ENCODE measurements at regions not wholly inside any gene's neighbourhood (a gene's known extent, or its start where the extent isn't known, plus 50 kb on each side); places are given as distances from the start of the nearest gene placed in this dataset.

DNA sequence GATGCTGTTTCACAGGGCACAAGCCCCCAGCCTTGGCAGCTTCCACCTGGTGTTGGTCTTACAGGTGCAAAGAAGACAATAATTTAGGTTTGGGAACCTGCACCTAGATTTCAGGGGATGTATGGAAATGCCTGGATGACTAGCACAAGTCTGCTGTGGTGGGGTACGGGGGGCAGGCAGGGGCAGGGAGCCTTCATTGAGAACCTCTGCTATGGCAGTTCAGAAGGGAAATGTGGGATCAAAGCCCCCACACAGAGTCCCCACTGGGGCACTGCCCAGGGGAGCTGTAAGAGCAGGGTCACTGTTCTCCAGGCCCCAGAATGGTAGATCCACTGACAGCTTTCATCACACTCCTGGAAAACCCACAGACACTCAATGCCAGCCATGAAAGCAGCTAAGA is 686.5 kb downstream of the FAM181B start:
- DNase-seq (ENCODE audit: low read depth) (no peak), FAIRE-seq (no peak)
- TF ChIP-seq, protein P1, sequence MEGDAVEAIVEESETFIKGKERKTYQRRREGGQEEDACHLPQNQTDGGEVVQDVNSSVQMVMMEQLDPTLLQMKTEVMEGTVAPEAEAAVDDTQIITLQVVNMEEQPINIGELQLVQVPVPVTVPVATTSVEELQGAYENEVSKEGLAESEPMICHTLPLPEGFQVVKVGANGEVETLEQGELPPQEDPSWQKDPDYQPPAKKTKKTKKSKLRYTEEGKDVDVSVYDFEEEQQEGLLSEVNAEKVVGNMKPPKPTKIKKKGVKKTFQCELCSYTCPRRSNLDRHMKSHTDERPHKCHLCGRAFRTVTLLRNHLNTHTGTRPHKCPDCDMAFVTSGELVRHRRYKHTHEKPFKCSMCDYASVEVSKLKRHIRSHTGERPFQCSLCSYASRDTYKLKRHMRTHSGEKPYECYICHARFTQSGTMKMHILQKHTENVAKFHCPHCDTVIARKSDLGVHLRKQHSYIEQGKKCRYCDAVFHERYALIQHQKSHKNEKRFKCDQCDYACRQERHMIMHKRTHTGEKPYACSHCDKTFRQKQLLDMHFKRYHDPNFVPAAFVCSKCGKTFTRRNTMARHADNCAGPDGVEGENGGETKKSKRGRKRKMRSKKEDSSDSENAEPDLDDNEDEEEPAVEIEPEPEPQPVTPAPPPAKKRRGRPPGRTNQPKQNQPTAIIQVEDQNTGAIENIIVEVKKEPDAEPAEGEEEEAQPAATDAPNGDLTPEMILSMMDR (IDR thresholded peaks at IDR 0.05; ENCODE audit: insufficient read depth, low read length, severe bottlenecking) = no peak
- no peaks in the 10 kb centered on the region for H3K27me3 ChIP-seq (ENCODE audit: control insufficient read depth, insufficient read depth, low read length)
- H3K36me3 ChIP-seq (ENCODE audit: control insufficient read depth, insufficient read depth, low read length) = no peaks in the 10 kb centered on the region
- no peak overlapping the region for H3K4me3 ChIP-seq (ENCODE audit: low read depth, low read length)

DNA sequence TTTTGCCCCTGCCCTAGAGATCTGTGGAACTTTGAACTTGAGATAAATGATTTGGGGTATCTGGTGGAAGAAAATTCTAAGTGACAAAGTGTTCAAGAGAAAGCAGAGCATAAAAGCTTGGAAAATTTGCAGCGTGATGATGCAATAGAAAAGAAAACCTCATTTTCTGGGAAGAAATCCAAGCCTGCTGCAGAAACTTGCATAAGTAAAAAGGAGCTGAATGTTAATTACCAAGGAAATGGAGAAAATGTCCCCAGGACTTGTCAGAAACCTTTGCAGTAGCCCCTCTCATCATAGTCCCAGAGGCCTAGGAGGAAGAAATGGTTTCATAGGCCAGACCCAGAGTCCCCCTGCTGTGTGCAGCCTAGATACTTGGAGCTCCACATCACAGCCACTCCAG is 686.9 kb downstream of the FAM181B start:
- DNase-seq (ENCODE audit: low read depth) (no peak), FAIRE-seq (no peak)
- Histone ChIP-seq H3K36me3 (ENCODE audit: control insufficient read depth, insufficient read depth, low read length) (no peaks in the 10 kb centered on the region), H3K27me3 (ENCODE audit: control insufficient read depth, insufficient read depth, low read length) (no peaks in the 10 kb centered on the region), H3K4me3 (ENCODE audit: low read depth, low read length) (no peak overlapping the region)
- TF ChIP-seq, protein P1 (IDR thresholded peaks at IDR 0.05; ENCODE audit: insufficient read depth, low read length, severe bottlenecking) = no peak

DNA sequence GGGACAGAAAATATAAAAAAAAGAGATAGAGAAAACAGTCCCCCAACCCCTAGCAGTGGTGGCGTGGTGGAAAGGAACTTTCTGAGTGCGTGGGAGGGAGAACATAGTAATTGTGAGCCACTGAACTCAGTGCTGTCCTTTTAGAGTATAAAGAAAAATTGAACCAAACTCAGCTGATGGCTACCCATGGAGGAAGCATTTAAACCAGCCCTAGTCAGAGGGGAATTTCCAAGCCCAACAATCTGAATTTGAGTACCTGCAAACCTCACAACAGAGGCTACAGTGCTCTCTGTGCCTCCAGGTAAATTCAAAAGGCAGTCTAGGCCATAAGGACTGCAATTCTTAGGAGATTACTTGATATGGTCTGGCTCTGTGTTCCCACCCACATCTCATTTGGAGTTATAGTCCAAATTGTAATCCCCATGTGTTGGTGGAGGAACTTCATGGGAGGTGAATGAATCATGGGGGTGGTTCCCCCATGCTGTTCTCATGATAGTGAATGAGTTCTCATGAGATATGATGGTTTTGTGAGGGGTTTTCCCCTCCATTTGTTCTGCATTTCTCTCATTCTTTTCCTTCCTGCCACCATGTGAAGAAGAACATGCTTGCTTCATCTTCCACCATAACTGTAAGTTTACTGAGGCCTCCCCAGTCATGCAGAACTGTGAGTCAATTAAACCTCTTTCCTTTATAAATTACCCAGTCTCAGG is 687.8 kb downstream of the FAM181B start:
- TF ChIP-seq, protein P1 (IDR thresholded peaks at IDR 0.05; ENCODE audit: insufficient read depth, low read length, severe bottlenecking) = no peak
- no peaks in the 10 kb centered on the region for H3K36me3 ChIP-seq (ENCODE audit: control insufficient read depth, insufficient read depth, low read length)
- FAIRE-seq = no peak
- H3K27me3 ChIP-seq (ENCODE audit: control insufficient read depth, insufficient read depth, low read length) = no peaks in the 10 kb centered on the region
- H3K4me3 ChIP-seq (ENCODE audit: low read depth, low read length) = no peak overlapping the region
- no peak for DNase-seq (ENCODE audit: low read depth)

DNA sequence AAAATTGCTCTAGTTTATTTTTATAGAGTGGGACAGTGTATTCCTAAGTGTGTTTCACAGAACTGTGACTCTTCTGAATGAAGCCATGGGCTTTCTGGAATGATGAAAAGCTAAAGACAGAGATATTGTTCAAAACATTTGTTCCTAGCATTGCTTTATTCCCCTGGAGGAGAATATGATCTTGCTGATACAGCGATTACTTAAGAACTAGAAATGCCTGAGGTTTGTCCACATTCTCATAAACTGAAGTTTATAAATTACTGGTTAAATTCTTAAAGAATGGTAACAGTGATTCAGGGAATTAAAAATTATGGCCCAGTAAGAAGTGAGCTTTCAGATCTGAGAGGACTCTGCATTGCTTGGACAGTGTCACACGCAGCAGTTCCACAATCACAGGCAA is 690.3 kb downstream of the FAM181B start:
- Histone ChIP-seq H3K27me3 (ENCODE audit: control insufficient read depth, insufficient read depth, low read length) (no peaks in the 10 kb centered on the region), H3K36me3 (ENCODE audit: control insufficient read depth, insufficient read depth, low read length) (no peaks in the 10 kb centered on the region), H3K4me3 (ENCODE audit: low read depth, low read length) (no peak overlapping the region)
- no peak for DNase-seq (ENCODE audit: low read depth)
- no peak for FAIRE-seq
- TF ChIP-seq, protein P1 (IDR thresholded peaks at IDR 0.05; ENCODE audit: insufficient read depth, low read length, severe bottlenecking) = no peak

DNA sequence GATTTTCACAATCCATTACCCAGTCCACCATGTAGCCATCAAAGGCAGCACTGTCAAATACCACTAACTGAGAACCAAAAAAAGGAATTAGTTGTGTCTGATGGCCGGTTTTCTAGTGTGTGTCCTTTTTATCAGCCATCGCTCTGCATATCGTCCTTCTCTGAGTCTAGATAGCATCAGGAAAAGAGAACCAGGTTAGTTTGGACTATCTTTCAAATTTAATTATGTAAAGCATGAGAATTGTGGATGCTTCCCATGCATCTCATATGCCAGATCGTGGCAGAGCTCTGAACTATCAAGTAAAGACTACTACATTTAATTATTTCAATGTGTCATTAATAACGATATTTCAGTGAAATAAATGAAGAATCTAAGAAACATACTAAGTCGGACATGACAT is 691.9 kb downstream of the FAM181B start:
- FAIRE-seq (no peak), DNase-seq (ENCODE audit: low read depth) (no peak)
- Histone ChIP-seq H3K4me3 (ENCODE audit: low read depth, low read length) (no peak overlapping the region), H3K36me3 (ENCODE audit: control insufficient read depth, insufficient read depth, low read length) (no peaks in the 10 kb centered on the region), H3K27me3 (ENCODE audit: control insufficient read depth, insufficient read depth, low read length) (no peaks in the 10 kb centered on the region)
- TF ChIP-seq, protein P1 (IDR thresholded peaks at IDR 0.05; ENCODE audit: insufficient read depth, low read length, severe bottlenecking) = no peak

DNA sequence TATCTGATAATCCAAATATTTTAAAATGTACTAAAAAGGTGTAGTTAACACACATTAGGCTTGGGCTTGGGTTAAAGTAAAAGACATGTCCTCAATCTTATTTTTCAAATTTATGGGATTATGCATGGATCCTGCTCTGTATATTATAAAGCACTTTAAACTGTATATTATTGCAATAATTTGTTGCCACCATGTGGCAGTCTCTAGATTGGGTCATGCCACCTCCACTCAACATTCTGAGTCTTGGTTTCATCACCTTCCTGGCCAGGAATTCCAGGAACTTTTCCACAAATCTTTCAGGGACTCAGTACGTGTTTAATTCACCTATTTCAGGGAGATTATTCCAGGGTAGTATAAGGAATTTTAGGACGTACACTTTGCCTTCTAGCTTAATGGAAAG is 695.5 kb downstream of the FAM181B start:
- Histone ChIP-seq H3K27me3 (ENCODE audit: control insufficient read depth, insufficient read depth, low read length) (no peaks in the 10 kb centered on the region), H3K4me3 (ENCODE audit: low read depth, low read length) (no peak overlapping the region), H3K36me3 (ENCODE audit: control insufficient read depth, insufficient read depth, low read length) (no peaks in the 10 kb centered on the region)
- TF ChIP-seq, protein P1 (IDR thresholded peaks at IDR 0.05; ENCODE audit: insufficient read depth, low read length, severe bottlenecking) = peak; percentile 11
- FAIRE-seq (no peak), DNase-seq (ENCODE audit: low read depth) (peak; percentile 12)
